ENCODE measurements at regions not wholly inside any gene's neighbourhood (a gene's known extent, or its start where the extent isn't known, plus 50 kb on each side); places are given as distances from the start of the nearest gene placed in this dataset.

DNA sequence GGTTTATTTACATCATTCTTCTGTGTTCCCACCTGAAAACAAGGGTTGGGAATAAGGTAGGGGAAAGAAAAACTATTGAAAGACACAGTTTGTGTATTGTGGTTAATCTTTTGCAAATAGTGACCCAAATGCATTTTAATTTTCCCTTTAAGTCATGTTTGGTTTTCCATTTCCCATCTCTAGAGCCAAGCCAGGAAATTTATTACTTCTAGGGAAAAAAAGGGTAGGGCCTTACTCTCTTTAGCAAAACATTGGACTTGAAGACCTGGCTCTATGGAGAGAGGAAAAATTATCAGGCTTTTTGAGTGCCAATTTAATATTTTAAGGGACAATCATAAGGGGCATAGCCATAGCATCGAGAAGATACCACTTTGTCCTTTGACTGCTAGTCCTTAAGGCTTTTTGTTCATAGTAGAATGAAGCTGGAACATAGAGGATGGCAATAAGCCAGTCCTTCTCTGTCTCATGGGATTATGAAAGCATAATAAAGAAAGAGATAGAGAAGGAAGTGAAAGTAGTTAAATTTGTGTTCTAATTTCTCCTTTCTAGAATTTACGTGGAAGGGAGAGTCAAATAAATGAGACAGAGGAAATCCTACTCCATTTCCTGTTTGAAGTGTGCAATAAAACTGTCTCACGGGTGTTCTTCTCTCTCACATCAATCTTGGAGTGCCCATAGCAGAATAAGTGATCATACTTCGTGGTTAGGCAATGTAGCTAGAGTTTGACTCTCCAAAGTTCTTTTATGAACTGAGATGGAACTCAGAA lies 50.9 kb upstream of the PPFIA2 start:
- TF ChIP-seq CTCF (IDR thresholded peaks at IDR 0.05) (no peak), ZFX (IDR thresholded peaks at IDR 0.05; ENCODE audit: borderline replicate concordance) (no peak)

Measured in 22Rv1 (cell line).